Ureter (tissue), 1 donor: ENCODE measurements at regions not wholly inside any gene's neighbourhood (a gene's known extent, or its start where the extent isn't known, plus 50 kb on each side); places are given as distances from the start of the nearest gene placed in this dataset.
"Not testable (repeated sequence)": the region's sequence is repeated elsewhere in the genome, so short reads cannot be mapped to it uniquely, and the experiment has no call there.

Source experiments
- DNase-seq: peaks from one replicate; pipeline ENCODE4 v3.0.0-alpha.2; 2020; ENCODE audit warnings: low spot score
- donor health status: DM: yes; HTN: yes; CAD: no.

- peak; percentile 77 for DNase-seq
These were observed 315.4 kb upstream of the CDYL start for GRCh38 chr6:4460586-4461475.

GRCh38 chr6:4459996-4460395, 316.2 kb upstream of the CDYL start:
- DNase-seq = no peak

GRCh38 chr6:4459032-4459431, 317.2 kb upstream of the CDYL start:
- DNase-seq = peak; percentile 47

GRCh38 chr6:4451718-4452117, 316.3 kb upstream of the ECI2 start:
- no peak for DNase-seq

GRCh38 chr6:4451081-4451480, 315.7 kb upstream of the ECI2 start:
- no peak for DNase-seq

GRCh38 chr6:4450237-4450636, 314.9 kb upstream of the ECI2 start:
- no peak for DNase-seq

- no peak for DNase-seq
These were observed 314.0 kb upstream of the ECI2 start for GRCh38 chr6:4449409-4449808.

- DNase-seq = no peak
These were observed 313.5 kb upstream of the ECI2 start for GRCh38 chr6:4448841-4449240.

GRCh38 chr6:4447639-4448330, 312.4 kb upstream of the ECI2 start:
- DNase-seq = no peak

GRCh38 chr6:4446982-4447381, 311.6 kb upstream of the ECI2 start:
- no peak for DNase-seq

- DNase-seq = no peak
These were observed 306.6 kb upstream of the ECI2 start for GRCh38 chr6:4441981-4442434.

- DNase-seq = no peak
These were observed 303.8 kb upstream of the ECI2 start for GRCh38 chr6:4439159-4439558.

GRCh38 chr6:4437342-4437741, 302.0 kb upstream of the ECI2 start:
- DNase-seq = no peak

GRCh38 chr6:4435981-4436445, 300.6 kb upstream of the ECI2 start:
- no peak for DNase-seq

- no peak for DNase-seq
These were observed 299.3 kb upstream of the ECI2 start for GRCh38 chr6:4434655-4435054.

GRCh38 chr6:4433199-4433598, 297.8 kb upstream of the ECI2 start:
- DNase-seq = no peak

GRCh38 chr6:4426968-4427367, 291.6 kb upstream of the ECI2 start:
- DNase-seq = no peak

- no peak for DNase-seq
These were observed 286.5 kb upstream of the ECI2 start for GRCh38 chr6:4421837-4422236.

- no peak for DNase-seq
These were observed 284.9 kb upstream of the ECI2 start for GRCh38 chr6:4420160-4420865.

- no peak for DNase-seq
These were observed 280.2 kb upstream of the ECI2 start for GRCh38 chr6:4415549-4415948.

GRCh38 chr6:4414078-4414477, 278.7 kb upstream of the ECI2 start:
- DNase-seq = not testable (repeated sequence)

- no peak for DNase-seq
These were observed 277.7 kb upstream of the ECI2 start for GRCh38 chr6:4413073-4413472.
